Testis (tissue), 2 donors: ENCODE measurements at regions not wholly inside any gene's neighbourhood (a gene's known extent, or its start where the extent isn't known, plus 50 kb on each side); places are given as distances from the start of the nearest gene placed in this dataset.

ENCODE experiments used
- POLR2A ChIP-seq: fragments of 450-650 bp; IDR thresholded peaks from one replicate; pipeline ENCODE4 v1.6.1; 2017; ENCODE audit warnings: antibody characterized with exemption, mild to moderate bottlenecking, moderate library complexity
- TF ChIP-seq, protein P1 (sequence below), 3 experiments: fragments of 450-650 bp in 2 of 3; fragments of 200-600 bp in 1 of 3; sonication (generic) in 1 of 3; IDR thresholded peaks; one replicate each; pipeline ENCODE4 v1.5.1; 2016 to 2019; ENCODE audit warnings: antibody characterized with exemption in 3 of 3, mild to moderate bottlenecking in 2 of 3, moderate library complexity in 1 of 3

DNA sequence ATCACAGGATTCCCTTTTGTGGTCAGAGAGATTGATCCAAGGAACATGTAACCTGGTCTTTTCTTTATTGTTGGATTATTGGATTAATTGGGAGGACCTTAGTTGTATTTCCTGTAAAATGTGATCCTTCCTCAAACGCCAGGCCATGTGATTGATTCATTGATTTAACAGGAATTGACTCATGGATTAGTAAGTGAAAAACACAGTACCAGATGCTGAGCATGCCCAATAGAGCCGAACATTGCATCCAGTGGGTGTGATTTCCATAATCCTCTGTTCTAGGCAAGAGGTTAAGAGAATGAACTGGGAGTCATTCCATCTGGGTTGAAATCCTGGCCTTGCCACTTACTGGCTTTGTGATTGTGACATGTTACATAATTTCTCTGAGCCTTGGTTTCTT, 522.3 kb downstream of the MAT2B start:
- TF ChIP-seq, protein P1, sequence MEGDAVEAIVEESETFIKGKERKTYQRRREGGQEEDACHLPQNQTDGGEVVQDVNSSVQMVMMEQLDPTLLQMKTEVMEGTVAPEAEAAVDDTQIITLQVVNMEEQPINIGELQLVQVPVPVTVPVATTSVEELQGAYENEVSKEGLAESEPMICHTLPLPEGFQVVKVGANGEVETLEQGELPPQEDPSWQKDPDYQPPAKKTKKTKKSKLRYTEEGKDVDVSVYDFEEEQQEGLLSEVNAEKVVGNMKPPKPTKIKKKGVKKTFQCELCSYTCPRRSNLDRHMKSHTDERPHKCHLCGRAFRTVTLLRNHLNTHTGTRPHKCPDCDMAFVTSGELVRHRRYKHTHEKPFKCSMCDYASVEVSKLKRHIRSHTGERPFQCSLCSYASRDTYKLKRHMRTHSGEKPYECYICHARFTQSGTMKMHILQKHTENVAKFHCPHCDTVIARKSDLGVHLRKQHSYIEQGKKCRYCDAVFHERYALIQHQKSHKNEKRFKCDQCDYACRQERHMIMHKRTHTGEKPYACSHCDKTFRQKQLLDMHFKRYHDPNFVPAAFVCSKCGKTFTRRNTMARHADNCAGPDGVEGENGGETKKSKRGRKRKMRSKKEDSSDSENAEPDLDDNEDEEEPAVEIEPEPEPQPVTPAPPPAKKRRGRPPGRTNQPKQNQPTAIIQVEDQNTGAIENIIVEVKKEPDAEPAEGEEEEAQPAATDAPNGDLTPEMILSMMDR (IDR thresholded peaks at IDR 0.05) = no peak
- TF ChIP-seq POLR2A = no peak
